Brain microvascular endothelial cell (primary cell): ENCODE measurements at regions not wholly inside any gene's neighbourhood (a gene's known extent, or its start where the extent isn't known, plus 50 kb on each side); places are given as distances from the start of the nearest gene placed in this dataset.

Source experiments
- DNase-seq: peaks from one replicate; pipeline ENCODE4 v3.0.0-alpha.2; 2020
- H3K27ac ChIP-seq: fragments of 250-450 bp; sonication (Bioruptor Pico); 2 replicates; pipeline ENCODE4 v1.5.1; 2020; ENCODE audit warnings: mild to moderate bottlenecking, moderate library complexity
- H3K27me3 ChIP-seq: fragments of 250-450 bp; sonication (Bioruptor Pico); replicated peaks from 2 replicates; pipeline ENCODE4 v1.5.1; 2020; ENCODE audit warnings: mild to moderate bottlenecking
- H3K36me3 ChIP-seq: fragments of 250-450 bp; sonication (Bioruptor Pico); replicated peaks from 2 replicates; pipeline ENCODE4 v1.5.1; 2020; ENCODE audit warnings: mild to moderate bottlenecking
- H3K4me3 ChIP-seq: 2 replicates; pipeline ENCODE4 v1.5.1; 2011; ENCODE audit warnings: low read depth, mild to moderate bottlenecking, control low read depth, low read length, moderate library complexity
- in situ Hi-C: cut with HindIII; loops from 2 replicates; pipeline ENCODE4 v1.10.0; 2017; ENCODE audit warnings: low sequenced_read_pairs, low pct_ligation_motif_present
- TF ChIP-seq, protein P1 (sequence below): IDR thresholded peaks from 2 replicates; pipeline ENCODE4 v1.5.1; 2011; ENCODE audit warnings: low read depth, mild to moderate bottlenecking, moderate library complexity, low read length, control low read depth, inconsistent platforms; ENCODE audit errors: missing control alignments

DNA sequence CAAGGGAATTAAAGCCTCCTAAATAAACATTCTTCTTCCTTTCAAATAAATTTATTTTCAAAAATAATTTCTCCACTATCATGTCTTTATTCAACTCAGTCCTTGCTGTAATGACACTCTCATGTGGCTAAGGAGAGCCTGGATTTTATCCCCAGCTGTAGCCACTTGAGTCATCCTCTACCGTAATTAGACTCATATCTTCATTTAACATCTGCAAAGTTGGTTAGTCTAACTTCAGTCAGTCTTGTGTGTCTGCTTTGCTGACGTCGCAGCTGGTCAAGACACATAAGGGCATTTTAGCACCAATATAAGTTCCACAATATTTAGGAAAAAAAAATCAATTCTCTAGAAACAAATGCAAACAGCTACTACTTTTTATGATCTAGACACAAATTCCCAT, 776.4 kb upstream of the ATXN8OS start:
- in situ Hi-C loops, result no loop called here
- Histone ChIP-seq H3K36me3 (no peaks in the 10 kb centered on the region), H3K27ac (no peak overlapping the region), H3K27me3 (no peaks in the 10 kb centered on the region), H3K4me3 (no peak overlapping the region)
- TF ChIP-seq, protein P1, sequence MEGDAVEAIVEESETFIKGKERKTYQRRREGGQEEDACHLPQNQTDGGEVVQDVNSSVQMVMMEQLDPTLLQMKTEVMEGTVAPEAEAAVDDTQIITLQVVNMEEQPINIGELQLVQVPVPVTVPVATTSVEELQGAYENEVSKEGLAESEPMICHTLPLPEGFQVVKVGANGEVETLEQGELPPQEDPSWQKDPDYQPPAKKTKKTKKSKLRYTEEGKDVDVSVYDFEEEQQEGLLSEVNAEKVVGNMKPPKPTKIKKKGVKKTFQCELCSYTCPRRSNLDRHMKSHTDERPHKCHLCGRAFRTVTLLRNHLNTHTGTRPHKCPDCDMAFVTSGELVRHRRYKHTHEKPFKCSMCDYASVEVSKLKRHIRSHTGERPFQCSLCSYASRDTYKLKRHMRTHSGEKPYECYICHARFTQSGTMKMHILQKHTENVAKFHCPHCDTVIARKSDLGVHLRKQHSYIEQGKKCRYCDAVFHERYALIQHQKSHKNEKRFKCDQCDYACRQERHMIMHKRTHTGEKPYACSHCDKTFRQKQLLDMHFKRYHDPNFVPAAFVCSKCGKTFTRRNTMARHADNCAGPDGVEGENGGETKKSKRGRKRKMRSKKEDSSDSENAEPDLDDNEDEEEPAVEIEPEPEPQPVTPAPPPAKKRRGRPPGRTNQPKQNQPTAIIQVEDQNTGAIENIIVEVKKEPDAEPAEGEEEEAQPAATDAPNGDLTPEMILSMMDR, result no peak
- DNase-seq, result no peak

DNA sequence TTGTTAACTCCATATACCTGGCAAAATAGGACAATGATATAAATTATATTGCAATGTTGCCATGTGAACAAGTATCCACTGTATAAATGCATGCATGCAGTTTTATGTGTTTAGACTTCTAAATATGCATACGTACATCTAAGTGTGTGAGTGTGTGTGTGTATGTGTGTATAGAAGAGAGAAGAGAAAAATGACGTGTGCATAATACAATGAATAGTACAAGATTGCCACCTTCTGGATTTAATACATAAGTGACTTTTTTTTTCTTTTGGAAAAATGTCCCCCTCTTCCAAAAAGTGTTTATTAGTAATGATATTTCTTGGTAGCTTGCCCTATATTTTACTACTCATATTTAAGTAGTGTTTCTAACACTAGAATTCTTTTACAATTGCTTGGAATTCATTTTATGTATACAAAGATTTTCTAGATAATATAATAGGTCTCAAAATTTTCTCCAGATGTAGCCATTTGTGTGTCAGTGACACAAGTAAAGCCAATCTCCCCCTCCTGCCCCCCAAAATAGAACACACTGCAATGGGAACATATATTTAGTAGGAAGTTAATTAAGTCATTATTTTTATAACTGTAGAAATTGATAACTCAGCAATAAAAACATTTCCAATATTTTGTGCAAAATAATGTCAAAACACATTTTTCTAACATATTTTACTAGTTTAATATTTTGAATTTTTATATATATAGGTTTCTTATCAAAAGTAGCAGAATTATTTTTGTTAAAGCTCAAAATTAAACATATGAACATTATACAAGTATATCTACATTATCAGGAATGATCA, 783.3 kb upstream of the ATXN8OS start:
- in situ Hi-C loops, result no loop called here
- Histone ChIP-seq H3K4me3 (no peak overlapping the region), H3K36me3 (no peaks in the 10 kb centered on the region), H3K27ac (no peak overlapping the region), H3K27me3 (no peaks in the 10 kb centered on the region)
- no peak for DNase-seq
- TF ChIP-seq, protein P1, result no peak

DNA sequence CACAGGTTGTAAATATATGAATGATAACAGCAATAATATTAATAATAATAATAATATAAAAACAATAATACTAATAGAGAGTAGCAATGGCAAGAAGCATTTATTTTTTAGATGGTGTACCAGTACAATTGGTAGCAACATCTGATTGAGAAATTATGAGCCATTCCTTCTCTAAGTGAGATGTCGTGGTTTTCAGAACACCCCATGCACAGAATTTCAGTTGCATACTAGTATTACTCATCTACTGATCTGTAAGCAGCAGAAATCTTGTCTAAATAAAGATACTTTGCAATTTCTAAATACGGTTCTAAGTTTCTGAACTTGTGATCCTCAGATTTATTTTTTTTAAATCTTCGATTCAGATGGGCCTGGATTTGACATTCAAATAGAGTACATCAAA, 788.0 kb upstream of the ATXN8OS start:
- no peak overlapping the region for H3K27ac ChIP-seq
- no peak for DNase-seq
- TF ChIP-seq, protein P1, result no peak
- no peaks in the 10 kb centered on the region for H3K36me3 ChIP-seq
- H3K27me3 ChIP-seq, result no peaks in the 10 kb centered on the region
- H3K4me3 ChIP-seq, result no peak overlapping the region
- in situ Hi-C loops, result no loop called here

DNA sequence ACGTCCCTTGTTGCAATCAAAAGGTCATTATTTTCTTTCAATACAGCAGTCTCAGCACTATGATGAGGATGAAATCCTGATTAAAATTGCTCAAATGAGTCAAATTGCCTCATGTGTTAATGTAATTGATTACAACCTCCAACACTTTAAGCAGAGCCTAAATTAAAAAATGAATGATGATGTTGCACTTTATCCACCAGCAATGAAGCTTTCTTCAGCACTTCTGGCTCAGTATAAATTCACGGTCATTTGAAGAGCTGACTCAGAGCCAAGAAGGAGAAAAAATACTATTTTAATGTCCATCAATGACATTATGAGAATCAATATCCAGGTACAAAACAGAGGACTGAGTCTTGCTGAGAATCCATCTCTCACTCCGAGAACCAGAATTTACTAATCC, 792.6 kb upstream of the ATXN8OS start:
- Histone ChIP-seq H3K27ac (no peak overlapping the region), H3K27me3 (no peaks in the 10 kb centered on the region), H3K36me3 (no peaks in the 10 kb centered on the region), H3K4me3 (no peak overlapping the region)
- TF ChIP-seq, protein P1, result no peak
- in situ Hi-C loops, result no loop called here
- DNase-seq, result no peak

DNA sequence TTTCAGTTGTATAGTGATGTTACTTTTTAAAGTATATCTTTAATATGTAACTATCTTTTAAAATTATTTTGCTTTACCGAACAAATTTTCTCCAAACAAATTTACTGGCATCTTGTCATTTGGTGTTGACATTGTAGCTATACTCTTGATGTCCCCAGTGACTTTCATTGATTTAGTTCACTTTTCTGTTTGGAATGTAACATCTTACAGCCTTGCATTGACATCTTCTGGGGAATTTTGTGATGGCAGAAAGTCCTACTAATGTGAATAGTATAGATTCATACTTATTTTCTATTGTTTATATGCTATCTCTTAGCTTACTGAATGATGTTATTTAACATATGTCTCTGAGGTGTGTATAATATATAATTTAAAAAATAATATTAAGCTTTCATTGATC, 800.9 kb upstream of the ATXN8OS start:
- no peak for DNase-seq
- in situ Hi-C loops, result no loop called here
- TF ChIP-seq, protein P1, result no peak
- H3K4me3 ChIP-seq, result no peak overlapping the region
- no peaks in the 10 kb centered on the region for H3K27me3 ChIP-seq
- no peaks in the 10 kb centered on the region for H3K36me3 ChIP-seq
- H3K27ac ChIP-seq, result no peak overlapping the region

DNA sequence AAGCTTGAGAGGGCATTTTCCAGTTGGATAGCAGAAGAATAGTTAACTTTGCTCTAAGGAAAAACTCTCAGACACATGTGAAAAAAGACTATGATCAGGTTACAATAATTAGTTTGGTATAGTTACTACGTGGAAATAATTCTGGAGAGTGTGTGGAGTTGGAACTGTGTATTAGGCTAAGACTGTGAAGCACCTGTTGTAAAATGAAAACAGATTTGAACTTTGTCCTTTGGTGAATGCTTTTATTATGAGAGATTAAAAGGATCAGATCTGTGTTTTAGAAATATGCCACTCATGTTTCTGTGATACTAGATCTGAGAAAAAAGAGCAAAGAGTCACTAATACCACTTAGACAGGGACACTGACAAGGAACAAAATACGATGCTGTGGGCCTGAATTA, 807.5 kb upstream of the ATXN8OS start:
- TF ChIP-seq, protein P1, result no peak
- Histone ChIP-seq H3K36me3 (no peaks in the 10 kb centered on the region), H3K27ac (no peak overlapping the region), H3K4me3 (no peak overlapping the region), H3K27me3 (no peaks in the 10 kb centered on the region)
- no peak for DNase-seq
- in situ Hi-C loops, result no loop called here
